ENCODE measurements at regions not wholly inside any gene's neighbourhood (a gene's known extent, or its start where the extent isn't known, plus 50 kb on each side); places are given as distances from the start of the nearest gene placed in this dataset.

GRCh38 chr11:115941481-115941993 is 437.3 kb upstream of the CADM1 start:
- TF ChIP-seq ZFX (IDR thresholded peaks at IDR 0.05; ENCODE audit: borderline replicate concordance) = no peak
- no peak for TF ChIP-seq CTCF (IDR thresholded peaks at IDR 0.05)
- H3K27ac ChIP-seq = no peak overlapping the region

GRCh38 chr11:115941044-115941443 is 436.8 kb upstream of the CADM1 start:
- H3K27ac ChIP-seq = no peak overlapping the region
- no peak for TF ChIP-seq CTCF (IDR thresholded peaks at IDR 0.05)
- no peak for TF ChIP-seq ZFX (IDR thresholded peaks at IDR 0.05; ENCODE audit: borderline replicate concordance)

- TF ChIP-seq CTCF (IDR thresholded peaks at IDR 0.05) (no peak), ZFX (IDR thresholded peaks at IDR 0.05; ENCODE audit: borderline replicate concordance) (no peak)
- no peak overlapping the region for H3K27ac ChIP-seq
These were observed 435.7 kb upstream of the CADM1 start for GRCh38 chr11:115939731-115940421.

GRCh38 chr11:115939104-115939730 is 435.0 kb upstream of the CADM1 start:
- H3K27ac ChIP-seq = no peak overlapping the region
- TF ChIP-seq CTCF (IDR thresholded peaks at IDR 0.05) = no peak
- no peak for TF ChIP-seq ZFX (IDR thresholded peaks at IDR 0.05; ENCODE audit: borderline replicate concordance)

GRCh38 chr11:115933564-115933963 is 429.3 kb upstream of the CADM1 start:
- no peak overlapping the region for H3K27ac ChIP-seq
- TF ChIP-seq ZFX (IDR thresholded peaks at IDR 0.05; ENCODE audit: borderline replicate concordance) (no peak), CTCF (IDR thresholded peaks at IDR 0.05) (no peak)

- no peak overlapping the region for H3K27ac ChIP-seq
- TF ChIP-seq CTCF (IDR thresholded peaks at IDR 0.05) (no peak), ZFX (IDR thresholded peaks at IDR 0.05; ENCODE audit: borderline replicate concordance) (no peak)
These were observed 427.4 kb upstream of the CADM1 start for GRCh38 chr11:115931548-115932083.

All from 22Rv1 (cell line).